22Rv1 (cell line): ENCODE measurements at regions not wholly inside any gene's neighbourhood (a gene's known extent, or its start where the extent isn't known, plus 50 kb on each side); places are given as distances from the start of the nearest gene placed in this dataset.

Experiments
- CTCF ChIP-seq: fragments of 450-650 bp; IDR thresholded peaks from 2 replicates; pipeline ENCODE4 v1.5.1; 2017; ENCODE audit warnings: mild to moderate bottlenecking
- ZFX ChIP-seq: fragments of 450-650 bp; IDR thresholded peaks from 2 replicates; pipeline ENCODE4 v1.6.1; 2017; ENCODE audit warnings: antibody characterized with exemption, borderline replicate concordance

GRCh38 chr2:160720098-160720497 lies 226.5 kb upstream of the RBMS1 start:
- TF ChIP-seq CTCF (no peak), ZFX (no peak)
